ENCODE measurements at regions not wholly inside any gene's neighbourhood (a gene's known extent, or its start where the extent isn't known, plus 50 kb on each side); places are given as distances from the start of the nearest gene placed in this dataset.

- no peak for TF ChIP-seq CTCF (IDR thresholded peaks at IDR 0.05)
- TF ChIP-seq POLR2AphosphoS5 (IDR thresholded peaks at IDR 0.05; ENCODE audit: insufficient read depth in 1 of 2, low read depth in 1 of 2): peak in 1 of 2 donors; percentile 60
- no peak for TF ChIP-seq POLR2A (IDR thresholded peaks at IDR 0.05)
Measured at GRCh38 chr2:223696719-223697118, 94.6 kb upstream of the SCG2 start.

Data from vagina (tissue), 2 donors.